Superior temporal gyrus (tissue), 1 donor: ENCODE measurements at regions not wholly inside any gene's neighbourhood (a gene's known extent, or its start where the extent isn't known, plus 50 kb on each side); places are given as distances from the start of the nearest gene placed in this dataset.

Experiments used
- DNase-seq: peaks from one replicate; pipeline ENCODE4 v3.0.0-alpha.2; 2016; ENCODE audit errors: extremely low spot score

DNA sequence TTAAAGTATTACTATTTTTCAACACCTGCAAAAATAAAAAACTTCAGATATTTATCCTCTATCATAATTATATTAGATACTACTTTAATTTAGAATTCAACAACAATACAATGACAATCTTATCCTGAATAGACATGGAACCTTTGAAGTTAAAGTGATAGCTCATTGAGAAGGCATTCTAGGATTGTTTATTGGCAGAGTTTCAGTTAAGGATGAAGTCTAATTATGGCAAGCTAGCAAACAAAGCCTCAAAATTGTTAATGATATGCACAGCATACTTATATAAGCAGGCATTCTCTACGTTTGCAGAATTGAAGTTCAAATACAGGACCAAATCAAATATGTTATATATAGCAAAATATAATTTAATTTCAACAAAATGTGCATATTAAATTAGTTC lies 91.2 kb upstream of the ABI3BP start:
- no peak for DNase-seq

DNA sequence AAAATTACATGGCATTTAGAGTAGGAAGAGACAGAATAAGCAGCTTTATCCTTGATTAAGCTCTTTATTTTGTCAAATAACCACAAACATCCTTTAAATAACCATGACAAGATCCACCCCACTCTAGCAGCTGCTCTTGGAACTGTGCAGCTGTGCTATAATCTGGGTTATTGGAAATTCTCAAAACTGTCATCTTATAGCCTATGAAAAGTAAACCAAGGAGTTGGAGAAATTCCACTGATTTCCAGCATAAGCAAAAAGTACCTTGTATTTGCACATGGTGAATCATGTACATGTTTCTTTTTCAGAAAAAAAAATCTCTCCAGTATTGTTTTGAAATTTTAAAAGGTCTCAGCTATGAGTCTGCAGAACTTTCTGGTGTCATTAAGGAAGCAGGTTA lies 88.8 kb upstream of the ABI3BP start:
- no peak for DNase-seq

DNA sequence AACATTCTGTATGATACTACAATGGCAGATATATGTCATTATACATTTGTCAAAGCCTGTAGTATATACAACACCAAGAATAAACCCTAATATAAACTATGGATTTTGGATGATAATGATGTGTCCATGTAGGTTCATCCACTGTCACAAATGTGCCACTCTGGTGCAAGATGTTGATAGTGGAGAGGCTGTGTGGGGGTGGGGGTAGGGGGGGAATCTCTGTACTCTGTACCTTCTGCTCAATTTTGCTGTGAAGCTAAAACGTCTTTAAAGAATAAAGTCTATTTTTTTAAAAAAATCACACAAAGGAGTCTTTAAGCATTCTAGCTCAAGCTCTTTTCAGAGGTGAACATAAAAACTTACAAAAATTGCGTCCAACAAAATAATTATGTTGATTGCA lies 88.2 kb upstream of the ABI3BP start:
- no peak for DNase-seq

DNA sequence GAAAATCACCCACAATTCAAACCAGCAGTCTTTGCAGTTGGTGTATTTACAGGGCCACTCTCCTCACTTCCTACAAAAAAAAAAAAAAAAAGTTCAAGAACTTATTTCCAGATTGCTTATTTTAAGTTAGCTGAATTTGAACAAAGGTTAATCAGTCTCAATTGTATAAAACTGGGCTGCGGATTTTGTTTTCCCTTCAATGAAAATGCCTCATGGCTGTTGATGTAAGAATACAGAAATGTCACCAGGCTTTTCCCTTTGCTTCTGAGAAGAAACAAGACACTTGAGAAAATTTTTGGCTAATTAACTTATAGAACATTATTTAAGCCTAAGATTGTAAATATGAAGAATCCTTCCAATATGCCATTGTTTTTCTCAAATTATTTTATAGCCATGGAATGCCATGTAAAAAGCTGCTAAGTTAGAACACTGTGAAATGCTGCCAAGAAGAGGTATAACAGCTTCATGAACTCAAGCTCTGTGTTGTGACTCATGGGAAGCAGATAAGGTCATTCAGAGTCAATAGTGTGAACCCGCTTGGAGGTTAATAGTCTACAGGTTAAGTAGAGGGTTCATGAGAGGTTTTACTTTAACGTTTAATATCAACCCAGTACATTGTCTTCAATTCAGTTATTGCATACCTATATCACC lies 84.3 kb upstream of the ABI3BP start:
- no peak for DNase-seq

DNA sequence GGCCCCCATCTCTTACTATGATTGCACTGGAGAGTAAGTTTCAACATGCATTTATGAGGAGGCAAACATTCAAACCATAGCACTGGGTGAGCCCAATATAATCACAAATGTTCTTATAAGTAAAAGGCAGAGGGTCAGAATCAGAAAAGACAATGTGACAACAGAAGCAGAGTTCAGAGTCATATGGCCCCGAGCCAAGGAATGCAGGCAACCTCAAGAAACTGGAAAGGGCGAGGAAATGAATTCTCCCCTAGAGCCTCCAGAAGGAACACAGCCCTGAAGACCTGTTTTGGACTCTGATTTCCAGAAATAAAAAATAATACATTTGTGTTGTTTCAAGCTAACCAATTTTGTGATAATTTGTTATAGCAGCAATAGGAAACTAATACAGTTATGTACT lies 81.3 kb upstream of the ABI3BP start:
- no peak for DNase-seq

DNA sequence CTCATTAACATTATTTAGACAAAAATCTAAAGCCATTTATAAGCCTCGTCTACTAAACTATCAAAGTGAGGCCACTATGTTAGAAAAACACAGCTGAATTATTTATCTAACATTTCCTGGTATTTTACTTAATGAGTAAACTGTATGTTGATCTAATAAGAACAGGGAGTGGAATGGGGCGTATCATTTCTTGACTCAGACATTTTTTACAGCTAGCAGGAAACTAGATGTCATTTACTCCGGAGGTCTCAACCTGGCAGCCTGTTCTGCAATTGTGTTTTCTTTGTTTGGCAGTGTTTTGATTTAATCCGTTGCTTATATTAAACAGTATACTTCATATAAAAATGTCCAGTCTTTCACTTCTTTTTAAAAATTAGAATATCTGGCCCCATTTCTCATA lies 79.1 kb upstream of the ABI3BP start:
- DNase-seq = no peak

DNA sequence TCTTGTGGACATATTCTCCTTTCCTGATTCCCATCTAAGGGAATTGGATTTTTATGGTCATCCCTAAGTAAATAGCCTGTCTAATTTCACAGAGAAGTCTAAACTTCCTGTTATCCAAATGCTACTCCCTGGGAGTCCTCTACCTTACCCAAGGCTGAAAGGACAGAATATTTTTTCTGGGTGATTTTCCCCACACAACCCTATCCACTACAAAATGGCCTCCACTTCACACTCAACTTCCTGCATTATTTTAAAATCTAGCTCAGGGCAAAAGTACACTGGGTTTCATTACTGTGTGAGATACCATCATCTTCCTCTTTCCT lies 77.5 kb upstream of the ABI3BP start:
- no peak for DNase-seq

DNA sequence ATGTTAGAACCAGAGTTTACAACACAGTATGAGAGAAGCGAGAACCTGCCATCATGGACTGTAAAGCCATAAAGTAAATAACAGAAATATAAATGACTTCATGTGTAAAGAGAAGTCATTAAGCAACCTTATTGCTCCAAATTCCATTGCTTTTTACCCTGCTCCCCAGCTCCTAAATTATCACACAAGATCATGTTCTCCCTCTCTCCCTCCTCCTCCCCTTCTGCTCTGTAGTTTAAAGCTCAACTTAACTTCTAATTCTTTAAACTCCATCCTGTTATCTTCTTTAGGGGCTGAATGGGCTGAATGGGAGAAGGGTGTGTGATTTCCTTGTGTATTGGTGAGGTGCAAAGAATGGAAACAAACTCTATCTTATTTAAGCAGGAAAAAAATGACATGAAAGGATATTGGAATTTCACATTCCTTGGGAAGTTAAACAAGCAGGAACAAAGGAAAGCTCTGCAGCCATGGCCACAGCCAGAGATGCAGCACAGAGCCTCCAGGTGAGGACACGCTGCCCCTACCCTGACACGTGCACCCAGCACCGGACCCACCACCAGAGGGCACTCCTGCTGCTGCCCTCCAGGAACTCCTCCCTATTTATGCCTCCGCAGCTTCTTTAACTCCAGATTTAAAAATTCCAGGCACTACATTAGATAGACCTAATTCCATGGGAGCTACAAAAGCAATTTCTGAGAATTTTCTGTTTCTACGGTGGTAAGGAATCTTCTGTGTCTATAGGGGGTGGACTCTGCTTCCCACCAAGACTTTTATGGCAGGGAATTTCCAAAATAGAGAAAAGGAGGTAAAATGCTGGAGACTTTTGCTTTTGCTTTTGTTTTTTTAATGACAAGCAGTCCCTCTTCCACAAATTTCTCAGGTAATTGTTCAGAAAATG lies 76.9 kb upstream of the ABI3BP start:
- DNase-seq = no peak

DNA sequence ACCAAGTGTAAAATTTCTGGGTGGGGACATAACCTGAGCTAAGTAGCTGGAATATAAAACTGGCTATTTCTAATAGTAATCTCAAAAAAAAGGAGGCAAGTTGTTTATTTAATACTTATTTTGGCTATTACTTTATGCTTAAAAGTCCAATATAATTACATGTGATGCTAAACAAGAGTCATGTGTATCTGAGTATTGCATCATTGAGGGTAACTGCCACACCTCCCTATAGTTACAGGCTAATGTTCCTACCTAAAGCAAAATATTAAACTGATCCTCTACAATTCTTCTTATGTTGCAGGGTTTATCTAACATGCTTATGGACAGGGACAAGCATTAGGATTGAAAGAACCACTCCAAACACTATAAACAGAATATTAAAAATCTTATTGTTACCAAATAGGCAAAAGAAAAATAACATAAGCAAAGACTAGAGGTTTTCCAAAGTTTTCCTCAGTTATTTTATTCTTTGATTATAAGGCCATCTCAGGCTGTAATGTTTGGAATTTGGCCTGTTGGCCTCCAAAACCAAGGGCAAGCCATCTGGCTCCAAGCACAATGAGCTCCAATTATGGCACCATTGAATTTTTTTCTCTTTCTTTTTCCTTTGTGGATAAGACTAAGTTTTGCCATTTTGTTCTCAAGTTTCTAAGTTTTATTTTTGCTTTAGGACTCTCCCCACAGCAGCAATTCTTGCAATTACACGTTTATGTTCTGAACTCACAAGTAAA lies 75.8 kb upstream of the ABI3BP start:
- DNase-seq = no peak

DNA sequence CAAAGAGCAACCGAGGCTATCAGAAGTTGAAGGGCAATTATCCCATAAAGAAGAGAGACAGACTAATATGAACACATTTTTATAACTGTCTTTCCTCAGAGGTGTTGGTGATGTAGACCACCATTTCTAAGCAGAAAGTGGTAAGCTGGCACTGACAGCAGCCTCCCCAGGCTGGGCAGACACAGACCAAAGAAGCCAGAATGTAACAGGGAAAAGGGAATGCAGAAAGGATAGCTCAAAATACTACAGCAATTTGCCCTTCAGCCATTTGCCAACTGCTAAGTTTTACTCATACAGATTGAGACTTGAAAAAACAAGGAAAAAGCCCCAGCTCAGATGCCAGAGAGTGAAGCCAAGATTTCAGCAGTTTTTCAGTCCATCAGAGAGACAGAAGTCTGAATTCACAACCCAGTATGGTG lies 73.5 kb upstream of the ABI3BP start:
- no peak for DNase-seq

DNA sequence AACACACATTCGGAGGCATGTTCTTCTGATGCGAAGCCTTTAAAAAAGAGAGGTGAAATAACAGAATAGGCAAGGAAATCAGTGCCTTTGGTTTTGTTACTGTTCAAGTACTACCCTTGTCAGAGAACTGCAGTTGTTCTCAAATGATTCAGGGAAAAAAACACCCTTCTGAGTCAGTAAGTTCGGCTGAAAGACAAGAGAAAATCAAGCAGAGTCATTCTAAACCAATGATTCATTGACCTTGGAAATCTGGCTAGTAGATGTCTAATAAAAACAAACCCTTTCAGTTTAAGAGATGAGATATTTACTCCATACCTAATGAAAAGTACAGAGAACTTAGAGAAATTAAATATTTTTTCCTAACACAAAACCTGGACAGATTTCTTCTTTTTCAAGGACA lies 72.7 kb upstream of the ABI3BP start:
- DNase-seq = no peak

DNA sequence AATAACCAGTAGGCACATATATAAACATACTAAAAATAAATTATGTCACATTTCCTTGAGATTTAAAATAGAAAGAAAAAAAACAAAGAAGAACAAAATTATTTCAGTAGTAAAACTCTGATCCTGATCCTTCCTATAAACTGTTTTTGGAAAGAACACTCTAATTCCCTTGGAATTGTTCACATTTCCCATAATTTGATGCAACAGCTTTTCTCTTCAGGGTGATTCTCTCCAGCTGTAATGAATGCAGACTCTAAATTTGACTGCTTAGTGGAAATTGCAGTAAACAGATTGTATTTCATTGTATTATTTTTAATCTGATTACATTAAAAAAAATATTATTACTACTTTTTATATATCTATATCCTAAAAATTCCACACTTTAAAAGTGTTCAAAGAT lies 70.2 kb upstream of the ABI3BP start:
- DNase-seq = no peak

DNA sequence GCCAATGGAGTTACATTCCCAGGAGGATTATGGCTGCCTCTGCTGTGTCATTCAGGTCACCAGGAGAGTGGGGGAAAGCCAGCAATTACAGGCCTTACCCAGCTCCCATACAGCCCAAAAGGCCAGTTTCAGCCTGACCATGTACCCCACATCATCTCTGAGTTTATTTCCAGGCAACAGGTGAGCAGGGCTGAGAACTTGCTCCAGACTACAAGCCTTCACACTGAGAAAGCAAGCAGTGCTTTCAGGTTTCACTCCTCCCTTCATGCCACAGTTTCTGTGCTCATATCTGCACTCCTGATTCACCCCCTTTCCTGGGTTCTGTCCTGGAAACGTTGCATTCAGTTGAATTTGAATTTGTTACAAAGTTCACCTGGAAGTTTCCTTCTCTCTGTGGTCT lies 68.1 kb upstream of the ABI3BP start:
- DNase-seq = no peak

DNA sequence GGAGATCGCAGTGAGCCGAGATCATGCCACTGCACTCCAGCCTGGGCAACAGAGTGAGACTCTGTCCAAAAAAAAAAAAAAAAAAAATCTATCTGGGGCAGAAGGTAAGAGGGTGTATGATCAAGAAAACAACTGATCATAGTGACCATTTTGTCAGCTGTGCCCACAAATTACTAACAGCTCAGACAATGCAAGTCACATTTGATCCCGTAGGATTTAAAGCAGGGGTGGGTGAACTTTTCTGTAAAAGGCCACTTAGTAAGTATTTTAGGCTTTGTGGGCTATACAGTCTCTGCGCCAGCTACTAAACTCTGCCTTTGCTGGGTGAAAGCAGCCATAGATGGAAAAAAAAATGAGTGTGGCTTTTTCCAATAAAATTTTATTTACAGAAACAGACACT lies 57.6 kb upstream of the ABI3BP start:
- DNase-seq = no peak

DNA sequence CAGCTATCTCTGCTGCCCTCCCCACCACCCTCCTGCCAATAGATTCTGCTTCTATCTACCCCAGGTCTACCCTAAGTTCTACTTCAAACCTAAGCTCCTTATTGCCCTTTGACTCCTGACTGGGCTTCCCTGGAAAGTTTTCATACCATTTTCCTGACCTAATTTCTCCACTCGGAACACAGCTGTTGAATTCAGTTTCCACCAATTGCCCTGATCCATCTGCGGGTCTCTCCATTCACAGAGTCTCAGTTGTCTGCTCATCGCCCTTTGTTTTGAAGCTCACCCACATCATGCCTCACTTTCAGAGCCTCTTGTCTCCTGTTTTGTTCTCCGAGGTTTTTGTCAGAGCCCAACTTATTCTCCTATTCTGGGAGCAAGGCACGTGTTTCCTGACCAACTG lies 56.8 kb upstream of the ABI3BP start:
- no peak for DNase-seq

DNA sequence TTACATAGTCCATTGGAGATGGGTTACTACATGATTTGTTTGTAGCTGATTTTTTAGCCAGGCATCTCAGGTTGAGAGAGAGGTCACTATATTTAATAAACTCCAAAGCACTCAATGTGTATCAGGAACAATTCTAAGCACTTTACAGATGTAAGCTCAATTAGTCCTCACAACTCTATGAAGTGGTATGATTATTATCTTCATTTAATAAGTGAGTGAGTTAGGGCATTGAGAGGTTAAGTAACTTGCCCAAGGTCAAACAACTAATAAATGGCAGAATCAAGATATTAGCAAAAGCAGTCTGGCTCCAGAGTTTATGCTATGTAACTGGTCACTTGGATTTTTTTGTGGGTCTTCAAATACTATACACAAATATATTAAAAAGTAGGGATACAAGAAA lies 56.3 kb upstream of the ABI3BP start:
- no peak for DNase-seq

DNA sequence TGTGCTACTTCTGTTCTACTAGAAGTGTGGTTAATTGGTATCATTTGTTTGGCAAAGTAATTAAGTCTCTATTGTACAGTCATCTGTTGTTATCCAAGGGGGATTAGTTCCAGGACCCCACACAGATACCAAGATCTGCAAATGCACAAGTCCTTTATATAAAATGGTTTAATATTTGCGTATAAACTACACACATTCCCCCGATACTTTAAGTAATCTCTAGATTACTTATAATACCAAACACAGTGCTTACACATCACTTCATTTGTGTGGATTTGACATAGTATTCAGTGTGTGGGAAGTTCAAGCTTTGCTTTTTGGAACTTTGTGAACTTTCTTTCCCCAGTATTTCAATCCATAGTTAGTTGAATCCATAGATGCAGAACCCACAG lies 50.5 kb upstream of the ABI3BP start:
- DNase-seq = no peak

DNA sequence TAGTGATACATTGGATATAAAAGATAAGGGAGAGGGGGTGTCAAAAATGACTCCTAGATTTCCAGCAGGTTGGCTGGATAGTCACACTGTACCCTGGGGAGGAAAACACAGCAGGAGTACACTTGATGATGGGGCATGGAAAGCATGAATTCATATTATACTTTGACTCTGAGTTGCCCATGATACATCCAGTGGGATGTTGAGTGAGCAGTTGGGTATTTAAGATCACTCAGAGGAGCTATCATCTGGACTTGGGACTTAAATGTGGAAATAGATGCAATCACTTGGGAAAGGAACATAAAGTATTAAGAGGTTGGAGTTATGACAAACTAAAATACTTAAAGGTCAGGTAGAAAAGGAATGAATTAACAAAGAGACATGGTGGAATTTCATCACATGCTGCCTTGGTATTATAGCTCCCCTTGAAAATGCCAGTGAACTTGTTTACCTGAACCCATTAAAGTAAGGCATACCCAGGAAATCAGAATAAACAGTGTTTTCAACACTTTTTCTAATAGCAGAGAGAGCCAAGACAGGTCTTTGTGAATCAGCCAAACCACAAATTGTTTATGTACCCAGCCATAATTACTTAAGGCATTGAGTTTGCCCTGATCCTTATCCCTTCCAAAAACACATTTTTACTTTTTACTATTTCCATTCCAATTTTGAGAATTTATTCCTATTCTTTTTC lies 49.9 kb upstream of the ABI3BP start:
- no peak for DNase-seq
